Left colon (tissue), 2 donors: ENCODE measurements at regions not wholly inside any gene's neighbourhood (a gene's known extent, or its start where the extent isn't known, plus 50 kb on each side); places are given as distances from the start of the nearest gene placed in this dataset.
A peak's percentile ranks its signal among the peaks of the same experiment; 100 is the strongest.

Experiments used
- ATAC-seq: fragments of 200-7000 bp; cut with Tn5 transposase; one replicate; pipeline ENCODE4 v1.9.1; 2020; ENCODE audit warnings: mild to moderate bottlenecking, moderate library complexity
- DNase-seq, 2 donors: peaks; one replicate each; pipeline ENCODE4 v3.0.0-alpha.2; 2020
- intact Hi-C, 2 donors: fragments of 100-400 bp; cut with DNase I in 1 of 2; cut with micrococcal nuclease in 1 of 2; formaldehyde crosslinking; loops; one replicate each; pipeline versions ENCODE4 v1.11.2 to v1.14.0; 2022; cut with DNase I, micrococcal nuclease
- donor health status: DM: no; HTN: no; CAD: no.
- donor health status: DM: yes; HTN: yes; CAD: no.

DNA sequence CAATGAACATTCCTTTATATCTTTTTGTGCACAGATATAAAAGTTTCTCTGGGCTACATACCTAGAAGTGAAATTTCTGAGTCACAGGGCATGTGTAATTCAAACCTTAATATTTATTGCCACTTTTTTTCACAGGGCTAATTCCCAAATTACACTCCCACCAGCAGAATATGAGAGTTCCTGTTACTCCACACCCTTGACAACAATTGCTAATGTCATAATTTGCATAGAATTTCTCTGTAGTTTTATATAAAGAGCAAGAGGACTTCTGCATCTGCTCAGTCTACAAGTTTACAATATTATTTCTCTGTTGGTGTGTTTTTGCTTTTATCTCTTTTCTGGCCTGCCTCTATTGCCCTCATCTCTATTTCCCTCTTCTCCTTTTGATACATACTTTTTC is 518.5 kb downstream of the ZNF608 start:
- no peak for DNase-seq
- ATAC-seq: no peak
- intact Hi-C loops: no loop called here

DNA sequence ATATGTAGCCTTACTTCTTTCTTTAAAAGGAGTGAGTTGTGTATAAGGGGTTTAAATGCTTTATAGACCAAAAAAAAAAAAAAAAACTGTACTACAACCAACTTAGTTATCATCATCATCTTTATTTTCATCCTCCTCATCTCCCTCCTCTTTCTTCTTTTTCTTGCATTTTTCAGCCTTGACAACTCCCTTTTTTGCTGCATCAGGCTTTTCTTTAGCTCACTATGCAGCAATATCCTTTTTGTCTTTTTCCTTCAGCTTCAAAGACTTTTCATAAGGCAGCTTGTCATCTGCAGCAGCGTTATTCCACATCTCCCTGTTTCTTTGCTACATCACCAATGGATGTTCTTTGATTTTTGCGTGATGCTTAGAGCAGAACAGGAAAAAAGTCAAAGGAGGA is 526.0 kb downstream of the ZNF608 start:
- intact Hi-C loops: no loop called here
- ATAC-seq (no peak), DNase-seq (no peak)

GRCh38 chr5:124212934-124213333 is 533.5 kb downstream of the ZNF608 start:
- no peak for DNase-seq
- intact Hi-C loops: no loop called here
- no peak for ATAC-seq

- no peak for ATAC-seq
- DNase-seq: no peak
Measured at GRCh38 chr5:124210111-124210910, 536.1 kb downstream of the ZNF608 start.

GRCh38 chr5:124207118-124207517 is 539.3 kb downstream of the ZNF608 start:
- ATAC-seq (peak; percentile 89), DNase-seq (no peak)
- intact Hi-C loops: no loop called here

More at GRCh38 chr5:124210111-124210910, 536.1 kb downstream of the ZNF608 start:
- intact Hi-C loops: no loop called here

- intact Hi-C loops: no loop called here
Measured at GRCh38 chr5:124206540-124206939, 539.9 kb downstream of the ZNF608 start.

GRCh38 chr5:124203303-124203702 is 543.1 kb downstream of the ZNF608 start:
- intact Hi-C loops: no loop called here
- DNase-seq (no peak), ATAC-seq (no peak)

More at GRCh38 chr5:124206540-124206939, 539.9 kb downstream of the ZNF608 start:
- ATAC-seq (no peak), DNase-seq (no peak)

- DNase-seq (no peak), ATAC-seq (no peak)
Measured at GRCh38 chr5:124200381-124200780, 546.1 kb downstream of the ZNF608 start.

DNA sequence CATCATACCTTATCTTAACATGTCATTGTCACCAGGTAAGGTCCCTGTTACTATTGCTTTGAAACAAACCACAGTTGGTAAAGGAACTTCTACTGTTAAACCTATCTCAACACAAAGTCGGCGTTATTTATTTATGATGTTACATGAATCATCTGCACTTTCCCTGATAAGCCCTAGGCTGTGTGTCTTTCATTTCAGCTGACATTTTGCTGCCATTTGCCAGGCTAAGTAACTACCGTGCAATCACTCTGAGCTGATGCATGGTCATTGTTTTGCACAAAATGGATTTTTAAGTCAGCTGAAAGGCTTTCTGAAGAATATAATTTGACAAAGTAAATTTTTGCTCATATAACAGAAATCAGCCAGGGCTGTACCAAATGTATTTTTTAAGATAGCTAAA is 546.5 kb downstream of the ZNF608 start:
- DNase-seq (no peak), ATAC-seq (no peak)
- intact Hi-C loops: no loop called here

More at GRCh38 chr5:124200381-124200780, 546.1 kb downstream of the ZNF608 start:
- intact Hi-C loops: no loop called here

- no peak for ATAC-seq
- intact Hi-C loops: no loop called here
- DNase-seq: no peak
Measured at GRCh38 chr5:124195411-124195810, 551.0 kb downstream of the ZNF608 start.

GRCh38 chr5:124194282-124194681 is 552.2 kb downstream of the ZNF608 start:
- ATAC-seq: no peak
- no peak for DNase-seq
- intact Hi-C loops: no loop called here

DNA sequence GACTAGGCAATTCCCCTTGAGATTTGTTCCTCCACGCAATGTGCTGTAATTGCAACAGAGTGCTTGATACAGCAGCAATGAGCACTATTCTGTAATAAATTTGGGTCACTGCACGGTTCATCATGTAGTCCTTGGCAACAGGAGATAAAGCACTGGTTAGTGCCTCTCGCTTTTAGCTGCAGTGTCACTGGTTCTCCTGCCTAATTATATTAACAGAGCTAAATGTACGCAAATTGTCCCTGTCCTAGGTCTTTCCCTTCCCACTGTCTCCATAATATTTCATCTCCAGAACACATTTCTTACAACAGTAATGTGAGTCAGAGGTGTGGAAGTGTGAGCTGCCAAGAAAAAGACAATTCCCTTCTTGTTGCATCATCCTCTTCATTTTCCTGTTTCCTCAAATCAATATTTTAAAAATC is 553.1 kb downstream of the ZNF608 start:
- DNase-seq (no peak), ATAC-seq (no peak)
- intact Hi-C loops: no loop called here

- intact Hi-C loops: no loop called here
- DNase-seq: no peak
- ATAC-seq: no peak
Measured at GRCh38 chr5:124192716-124193115, 553.7 kb downstream of the ZNF608 start.

- intact Hi-C loops: no loop called here
- DNase-seq (no peak), ATAC-seq (no peak)
Measured at GRCh38 chr5:124185716-124186115, 560.7 kb downstream of the ZNF608 start.

DNA sequence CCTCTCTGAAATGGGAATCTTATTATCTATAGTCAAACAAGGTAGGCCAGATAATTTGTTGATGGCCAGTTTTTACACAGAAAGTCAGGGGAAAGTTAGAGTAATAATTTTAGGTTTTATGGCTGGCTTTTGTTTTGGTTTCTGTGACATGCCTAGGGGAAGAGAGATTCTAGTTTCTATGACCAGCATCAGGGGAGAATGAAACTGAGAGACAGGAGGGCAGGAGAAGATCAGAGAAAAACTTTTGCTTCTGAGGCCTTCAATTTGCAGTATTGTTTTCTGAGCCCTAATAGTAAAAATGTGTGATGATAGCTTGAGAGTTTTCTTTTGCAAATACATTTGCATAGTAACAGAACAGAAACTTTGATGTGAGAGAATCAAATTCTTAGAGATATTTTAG is 564.3 kb downstream of the ZNF608 start:
- intact Hi-C loops: no loop called here
- no peak for DNase-seq
- ATAC-seq: no peak

DNA sequence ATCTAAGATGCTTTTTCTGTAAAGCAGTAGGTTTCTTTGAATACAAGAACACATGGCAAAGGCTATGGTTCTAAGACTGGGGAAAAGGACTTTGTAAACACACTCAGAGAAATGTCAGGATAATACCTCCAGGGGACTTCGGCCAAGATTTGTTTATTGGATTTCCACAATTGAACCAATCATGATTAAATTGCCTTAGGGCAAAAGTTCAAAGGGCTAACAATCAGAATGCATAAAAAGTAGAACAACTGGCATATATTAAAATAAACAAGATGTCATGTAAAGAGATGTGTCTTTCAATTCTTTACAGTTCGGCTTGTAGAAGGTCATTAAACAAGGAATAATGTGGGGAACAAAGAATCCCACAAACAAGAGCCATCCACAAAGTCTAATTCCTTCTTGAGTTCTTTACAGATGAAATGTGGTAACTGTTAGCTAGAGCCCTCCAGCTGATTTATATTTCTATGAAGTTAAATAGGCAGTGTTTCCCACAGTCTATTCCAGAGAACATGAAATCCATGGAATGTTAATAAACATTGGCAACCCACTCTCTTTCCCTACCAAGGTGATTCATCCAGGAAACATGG is 565.5 kb downstream of the ZNF608 start:
- peak; percentile 89 for ATAC-seq
- intact Hi-C loops: no loop called here
- no peak for DNase-seq

- intact Hi-C loops: no loop called here
- ATAC-seq (peak; percentile 95), DNase-seq (no peak)
Measured at GRCh38 chr5:124180299-124180874, 566.1 kb downstream of the ZNF608 start.

DNA sequence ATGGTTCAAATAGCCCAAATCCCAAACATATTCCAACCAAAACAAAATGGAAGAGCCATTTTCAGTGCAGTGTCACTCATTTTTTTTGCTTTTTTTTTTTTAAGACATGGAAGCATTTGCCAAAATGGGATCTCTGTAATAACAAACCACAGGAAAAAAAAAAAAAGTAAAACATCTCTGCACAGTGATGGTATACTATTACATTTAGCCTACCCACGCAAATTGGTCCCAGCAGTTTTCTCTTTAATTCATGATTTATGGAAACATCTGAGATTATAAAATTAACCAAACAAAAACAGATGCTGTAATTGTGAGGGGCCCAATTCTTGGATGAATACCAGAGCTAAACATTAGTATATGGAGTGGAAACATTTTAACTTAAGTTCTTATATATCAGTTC is 566.6 kb downstream of the ZNF608 start:
- no peak for ATAC-seq
- DNase-seq: no peak
- intact Hi-C loops: no loop called here

GRCh38 chr5:124178050-124178449 is 568.4 kb downstream of the ZNF608 start:
- no peak for ATAC-seq
- intact Hi-C loops: no loop called here
- DNase-seq: no peak

- intact Hi-C loops: no loop called here
- ATAC-seq: no peak
- DNase-seq: no peak
Measured at GRCh38 chr5:124176692-124177091, 569.7 kb downstream of the ZNF608 start.
